ENCODE measurements at regions not wholly inside any gene's neighbourhood (a gene's known extent, or its start where the extent isn't known, plus 50 kb on each side); places are given as distances from the start of the nearest gene placed in this dataset.
"Not testable (repeated sequence)": the region's sequence is repeated elsewhere in the genome, so short reads cannot be mapped to it uniquely, and the experiment has no call there.

- H3K27ac Mint-ChIP-seq, result no peak overlapping the region
- DNase-seq (no peak), ATAC-seq (replicated peaks in 1 of 2) (no peak)
- H3K4me3 Mint-ChIP-seq, result no peak overlapping the region
- no peaks in the 10 kb centered on the region for H3K36me3 Mint-ChIP-seq (ENCODE audit: insufficient read depth in 2 of 2)
- H3K4me1 Mint-ChIP-seq (ENCODE audit: low read depth), result no peaks in the 10 kb centered on the region
- peaks cover 12% of the 10 kb centered on the region for H3K27me3 Mint-ChIP-seq (ENCODE audit: low read depth)
- H3K9me3 Mint-ChIP-seq, result no peaks in the 10 kb centered on the region
Observed at GRCh38 chr2:236918545-236918944, 167.1 kb upstream of the COPS8 start.

- peaks cover 12% of the 10 kb centered on the region for H3K27me3 Mint-ChIP-seq (ENCODE audit: low read depth)
- H3K9me3 Mint-ChIP-seq, result no peaks in the 10 kb centered on the region
- H3K4me1 Mint-ChIP-seq (ENCODE audit: low read depth), result no peaks in the 10 kb centered on the region
- no peak for ATAC-seq (replicated peaks in 1 of 2)
- H3K27ac Mint-ChIP-seq, result no peak overlapping the region
- DNase-seq, result no peak
- no peaks in the 10 kb centered on the region for H3K36me3 Mint-ChIP-seq (ENCODE audit: insufficient read depth in 2 of 2)
- no peak overlapping the region for H3K4me3 Mint-ChIP-seq
Observed at GRCh38 chr2:236919209-236919608, 166.5 kb upstream of the COPS8 start.

- not testable (repeated sequence) for DNase-seq; H3K4me1 Mint-ChIP-seq (ENCODE audit: low read depth); ATAC-seq (replicated peaks in 1 of 2); H3K36me3 Mint-ChIP-seq (ENCODE audit: insufficient read depth in 2 of 2); H3K9me3 Mint-ChIP-seq; H3K4me3 Mint-ChIP-seq; H3K27ac Mint-ChIP-seq
- peaks cover 13% of the 10 kb centered on the region for H3K27me3 Mint-ChIP-seq (ENCODE audit: low read depth)
Observed at GRCh38 chr2:236919801-236920379, 165.8 kb upstream of the COPS8 start.

GRCh38 chr2:236922061-236922460, 163.6 kb upstream of the COPS8 start:
- H3K27ac Mint-ChIP-seq, result no peak overlapping the region
- no peak overlapping the region for H3K4me3 Mint-ChIP-seq
- H3K27me3 Mint-ChIP-seq (ENCODE audit: low read depth), result peaks cover 18% of the 10 kb centered on the region
- DNase-seq (no peak), ATAC-seq (replicated peaks in 1 of 2) (no peak)
- H3K4me1 Mint-ChIP-seq (ENCODE audit: low read depth), result no peaks in the 10 kb centered on the region
- no peaks in the 10 kb centered on the region for H3K9me3 Mint-ChIP-seq
- H3K36me3 Mint-ChIP-seq (ENCODE audit: insufficient read depth in 2 of 2), result no peaks in the 10 kb centered on the region

GRCh38 chr2:236928380-236929037, 157.2 kb upstream of the COPS8 start:
- Mint-ChIP-seq H3K9me3 (no peaks in the 10 kb centered on the region), H3K36me3 (ENCODE audit: insufficient read depth in 2 of 2) (no peaks in the 10 kb centered on the region), H3K27ac (no peak overlapping the region), H3K27me3 (ENCODE audit: low read depth) (peaks cover 35% of the 10 kb centered on the region), H3K4me1 (ENCODE audit: low read depth) (no peaks in the 10 kb centered on the region), H3K4me3 (peak overlapping the region; percentile 20 to 61)
- DNase-seq (no peak), ATAC-seq (replicated peaks in 1 of 2) (no peak)

- no peaks in the 10 kb centered on the region for H3K36me3 Mint-ChIP-seq (ENCODE audit: insufficient read depth in 2 of 2)
- DNase-seq (no peak), ATAC-seq (replicated peaks in 1 of 2) (no peak)
- peaks cover 31% of the 10 kb centered on the region for H3K27me3 Mint-ChIP-seq (ENCODE audit: low read depth)
- no peak overlapping the region for H3K27ac Mint-ChIP-seq
- no peaks in the 10 kb centered on the region for H3K9me3 Mint-ChIP-seq
- no peaks in the 10 kb centered on the region for H3K4me1 Mint-ChIP-seq (ENCODE audit: low read depth)
- H3K4me3 Mint-ChIP-seq, result no peak overlapping the region
Observed at GRCh38 chr2:236932831-236933361, 152.8 kb upstream of the COPS8 start.

GRCh38 chr2:236934166-236934565, 151.5 kb upstream of the COPS8 start:
- Mint-ChIP-seq H3K9me3 (no peaks in the 10 kb centered on the region), H3K4me3 (no peak overlapping the region), H3K4me1 (ENCODE audit: low read depth) (no peaks in the 10 kb centered on the region), H3K27me3 (ENCODE audit: low read depth) (peaks cover 22% of the 10 kb centered on the region), H3K27ac (no peak overlapping the region), H3K36me3 (ENCODE audit: insufficient read depth in 2 of 2) (no peaks in the 10 kb centered on the region)
- DNase-seq (no peak), ATAC-seq (replicated peaks in 1 of 2) (no peak)

GRCh38 chr2:236934656-236935055, 151.0 kb upstream of the COPS8 start:
- peaks cover under 1% of the 10 kb centered on the region for H3K4me1 Mint-ChIP-seq (ENCODE audit: low read depth)
- ATAC-seq (replicated peaks in 1 of 2) (no peak), DNase-seq (no peak)
- peaks cover 22% of the 10 kb centered on the region for H3K27me3 Mint-ChIP-seq (ENCODE audit: low read depth)
- no peak overlapping the region for H3K4me3 Mint-ChIP-seq
- no peaks in the 10 kb centered on the region for H3K9me3 Mint-ChIP-seq
- H3K27ac Mint-ChIP-seq, result no peak overlapping the region
- H3K36me3 Mint-ChIP-seq (ENCODE audit: insufficient read depth in 2 of 2), result no peaks in the 10 kb centered on the region

GRCh38 chr2:236935083-236935482, 150.6 kb upstream of the COPS8 start:
- ATAC-seq (replicated peaks in 1 of 2) (no peak), DNase-seq (no peak)
- no peaks in the 10 kb centered on the region for H3K36me3 Mint-ChIP-seq (ENCODE audit: insufficient read depth in 2 of 2)
- no peak overlapping the region for H3K4me3 Mint-ChIP-seq
- peaks cover 5% of the 10 kb centered on the region for H3K4me1 Mint-ChIP-seq (ENCODE audit: low read depth)
- no peaks in the 10 kb centered on the region for H3K9me3 Mint-ChIP-seq
- peaks cover 22% of the 10 kb centered on the region for H3K27me3 Mint-ChIP-seq (ENCODE audit: low read depth)
- no peak overlapping the region for H3K27ac Mint-ChIP-seq

GRCh38 chr2:236935631-236936445, 149.9 kb upstream of the COPS8 start:
- Mint-ChIP-seq H3K27me3 (ENCODE audit: low read depth) (peaks cover 22% of the 10 kb centered on the region), H3K27ac (no peak overlapping the region), H3K4me3 (no peak overlapping the region), H3K36me3 (ENCODE audit: insufficient read depth in 2 of 2) (no peaks in the 10 kb centered on the region), H3K4me1 (ENCODE audit: low read depth) (peaks cover 10% of the 10 kb centered on the region), H3K9me3 (no peaks in the 10 kb centered on the region)
- DNase-seq, result no peak
- no peak for ATAC-seq (replicated peaks in 1 of 2)

GRCh38 chr2:236936446-236936940, 149.2 kb upstream of the COPS8 start:
- Mint-ChIP-seq H3K9me3 (no peaks in the 10 kb centered on the region), H3K4me3 (no peak overlapping the region), H3K4me1 (ENCODE audit: low read depth) (peaks cover 11% of the 10 kb centered on the region), H3K27me3 (ENCODE audit: low read depth) (peaks cover 17% of the 10 kb centered on the region), H3K27ac (no peak overlapping the region), H3K36me3 (ENCODE audit: insufficient read depth in 2 of 2) (no peaks in the 10 kb centered on the region)
- DNase-seq (no peak), ATAC-seq (replicated peaks in 1 of 2) (no peak)

GRCh38 chr2:236938126-236938525, 147.6 kb upstream of the COPS8 start:
- ATAC-seq (replicated peaks in 1 of 2) (no peak), DNase-seq (no peak)
- Mint-ChIP-seq H3K4me1 (ENCODE audit: low read depth) (peaks cover 23% of the 10 kb centered on the region), H3K27ac (no peak overlapping the region), H3K4me3 (no peak overlapping the region), H3K36me3 (ENCODE audit: insufficient read depth in 2 of 2) (no peaks in the 10 kb centered on the region), H3K9me3 (no peaks in the 10 kb centered on the region), H3K27me3 (ENCODE audit: low read depth) (peaks cover 8% of the 10 kb centered on the region)

GRCh38 chr2:236939271-236939670, 146.4 kb upstream of the COPS8 start:
- Mint-ChIP-seq H3K9me3 (no peaks in the 10 kb centered on the region), H3K36me3 (ENCODE audit: insufficient read depth in 2 of 2) (no peaks in the 10 kb centered on the region), H3K27ac (no peak overlapping the region), H3K27me3 (ENCODE audit: low read depth) (peaks cover 17% of the 10 kb centered on the region), H3K4me1 (ENCODE audit: low read depth) (peaks cover 34% of the 10 kb centered on the region), H3K4me3 (no peak overlapping the region)
- ATAC-seq (replicated peaks in 1 of 2) (no peak), DNase-seq (no peak)

All from activated T-cell treated with anti-CD3 and anti-CD28 coated beads, Interleukin-2, amount 50 U/mL, for 72 hours (primary cell).